Heart right ventricle (tissue), 16 donors: ENCODE measurements at regions not wholly inside any gene's neighbourhood (a gene's known extent, or its start where the extent isn't known, plus 50 kb on each side); places are given as distances from the start of the nearest gene placed in this dataset.

ENCODE experiments used
- ATAC-seq, 8 donors: fragments of 200-7000 bp; cut with Tn5 transposase; one replicate each; pipeline ENCODE4 v1.9.1; 2020; ENCODE audit warnings: mild to moderate bottlenecking in 8 of 8, moderate library complexity in 8 of 8, moderate number of reproducible peaks in 1 of 8
- DNase-seq, 2 donors: peaks; one replicate each; pipeline ENCODE4 v3.0.0-alpha.2; 2020
- H3K27ac ChIP-seq, 10 donors: fragments of 200-600 bp; sonication (generic) in 2 of 10; one replicate each; pipeline versions ENCODE4 v1.5.0 to v1.8.0; 2020 to 2022; ENCODE audit warnings: mild to moderate bottlenecking in 3 of 10
- H3K27me3 ChIP-seq, 7 donors: fragments of 200-600 bp; one replicate each; pipeline ENCODE4 v1.8.0; 2021 to 2022; ENCODE audit warnings: mild to moderate bottlenecking in 2 of 7
- H3K36me3 ChIP-seq, 9 donors: fragments of 200-600 bp; sonication (generic) in 1 of 9; one replicate each; pipeline versions ENCODE4 v1.5.0 to v1.8.0; 2020 to 2022; ENCODE audit warnings: mild to moderate bottlenecking in 2 of 9
- H3K4me1 ChIP-seq, 9 donors: fragments of 200-600 bp; sonication (generic) in 1 of 9; one replicate each; pipeline versions ENCODE4 v1.5.0 to v1.8.0; 2020 to 2022; ENCODE audit warnings: mild to moderate bottlenecking in 4 of 9
- H3K4me3 ChIP-seq, 10 donors: fragments of 200-600 bp; sonication (generic) in 2 of 10; one replicate each; pipeline versions ENCODE4 v1.5.0 to v1.8.0; 2020 to 2022; ENCODE audit warnings: mild to moderate bottlenecking in 7 of 10, moderate library complexity in 2 of 10
- H3K9me3 ChIP-seq, 11 donors: fragments of 200-600 bp in 10 of 11; sonication (generic) in 2 of 11; one replicate each; pipeline versions ENCODE4 v1.5.0 to v1.8.0; 2013 to 2022; ENCODE audit warnings: mild to moderate bottlenecking in 2 of 11, control low read depth in 1 of 11, moderate library complexity in 1 of 11
- CTCF ChIP-seq, 9 donors: fragments of 200-600 bp; sonication (generic) in 2 of 9; IDR thresholded peaks; one replicate each; pipeline versions ENCODE4 v1.5.0 to v1.8.0; 2021 to 2022; ENCODE audit warnings: antibody characterized with exemption in 9 of 9, mild to moderate bottlenecking in 5 of 9, moderate library complexity in 1 of 9
- WGBS, 2 donors: extraction: QIAGEN DNeasy Blood & Tissue Kit; methylation state at CpG; one replicate each; pipeline ENCODE4 v1.1.7; 2013; ENCODE audit warnings: inconsistent platforms in 1 of 2; 5-methylcytosine and 5-hydroxymethylcytosine counted together
- intact Hi-C, 10 donors: fragments of 100-400 bp; cut with DNase I; formaldehyde crosslinking; loops; one replicate each; pipeline versions ENCODE4 v1.11.1 to v1.14.2; 2022
- donor health status: Arrhythmogenic right ventricular cardiomyopathy.
- donor health status: ischemic (EF 13 %, LVEDD 7.1; RV severe dilation, severe dysfunction).
- donor health status: healthy with polysubstance abuse.
- donor health status: DM: no; HTN: yes; CAD: no.
- donor health status: DM: no; HTN: no; CAD: no.
- donor health status: ischemic (EF 25% LVEDD 6.9; RV normal size, moderate dysfunction).
- donor health status: ischemic (EF 25% LVEDD 5.7; RV mildly dilated, moderate dysfunction).
- donor health status: healthy.
- donor health status: DM: yes; HTN: yes; CAD: no.
- donor health status: Ischemic cardiomyopathy.
- donor health status: ischemic (EF 35%, LVEDD 5.7; RV mildly dilated, moderate dysfunction).
- donor health status: nonischemic (EF 11% LVEDD 7.7; RV severe dilation, severe dysfunction).
- donor health status: DM: yes; HTN: yes; CAD: no.
- donor health status: PGD.
- donor health status: ischemic (EF 29% LVEDD 5.4; RV normal size, mild dysfunction).
- donor health status: nonischemic (EF 23%, LVEDD 6.1; RV moderate dilation, normal function).

GRCh38 chr2:134135793-134136192, 118.1 kb upstream of the MGAT5 start:
- intact Hi-C loops, result loop anchor here in 4 of 10 donors (5.0 to 10.0 kb wide), 3 partner anchors 37 to 72 kb away; no protein-coding TSS in a partner anchor
- whole genome bisulfite sequencing, 2 donors, result 59 to 79% methylated on average over 2 of the region's 2 CpGs
- peaks cover 7 to 98% (median 86%) of the 10 kb centered on the region in 9 donors for H3K4me1 ChIP-seq

GRCh38 chr2:134136731-134137130, 117.1 kb upstream of the MGAT5 start:
- Histone ChIP-seq H3K27me3 (no peaks in the 10 kb centered on the region), H3K4me1 (peaks cover 7 to 100% (median 95%) of the 10 kb centered on the region in 9 donors), H3K4me3 (peak overlapping the region in 8 of 10 donors; percentile 5 to 39 (median 24)), H3K27ac (peak overlapping the region in 9 of 10 donors; percentile 48 to 85 (median 80)), H3K36me3 (no peaks in the 10 kb centered on the region), H3K9me3 (no peaks in the 10 kb centered on the region)
- ATAC-seq (peak in 4 of 8 donors; percentile 18 to 40 (median 34)), DNase-seq (no peak)
- 0 to 3% methylated on average over 2 of the region's 2 CpGs for WGBS, 2 donors
- TF ChIP-seq CTCF (IDR thresholded peaks at IDR 0.05), result no peak
- intact Hi-C loops, result loop anchor here in 4 of 10 donors (5.0 to 10.0 kb wide), 3 partner anchors 36 to 71 kb away; no protein-coding TSS in a partner anchor

More at GRCh38 chr2:134135793-134136192, 118.1 kb upstream of the MGAT5 start:
- no peak for DNase-seq
- Histone ChIP-seq H3K4me3 (no peak overlapping the region), H3K36me3 (peaks cover 0 to 3% (median 0%) of the 10 kb centered on the region in 9 donors), H3K27me3 (no peaks in the 10 kb centered on the region), H3K27ac (peak overlapping the region in 5 of 10 donors; percentile 75 to 82 (median 80)), H3K9me3 (no peaks in the 10 kb centered on the region)
- ATAC-seq, result no peak
- no peak for TF ChIP-seq CTCF (IDR thresholded peaks at IDR 0.05)

GRCh38 chr2:134137182-134137611, 116.7 kb upstream of the MGAT5 start:
- Histone ChIP-seq H3K9me3 (no peaks in the 10 kb centered on the region), H3K27ac (peak overlapping the region in 9 of 10 donors; percentile 48 to 85 (median 80)), H3K4me3 (peak overlapping the region in 8 of 10 donors; percentile 5 to 39 (median 24)), H3K36me3 (no peaks in the 10 kb centered on the region), H3K4me1 (peaks cover 7 to 100% (median 95%) of the 10 kb centered on the region in 9 donors), H3K27me3 (no peaks in the 10 kb centered on the region)
- ATAC-seq (peak; percentile 48 to 90 (median 68)), DNase-seq (peak in 1 of 2 donors; percentile 47)
- intact Hi-C loops, result loop anchor here in 4 of 10 donors (5.0 to 10.0 kb wide), 3 partner anchors 35 to 70 kb away; no protein-coding TSS in a partner anchor
- peak in 1 of 9 donors; percentile 6 for TF ChIP-seq CTCF (IDR thresholded peaks at IDR 0.05)
- WGBS, 2 donors, result 2 to 3% methylated on average over 5 of the region's 5 CpGs

- ATAC-seq, result no peak
- no peak for TF ChIP-seq CTCF (IDR thresholded peaks at IDR 0.05)
- 73 to 86% methylated on average over 2 of the region's 2 CpGs for WGBS, 2 donors
- peak overlapping the region in 4 of 10 donors; percentile 20 to 39 (median 29) for H3K4me3 ChIP-seq
- H3K27ac ChIP-seq, result peak overlapping the region in 9 of 10 donors; percentile 48 to 85 (median 80)
- intact Hi-C loops, result loop anchor here in 4 of 10 donors (5.0 to 10.0 kb wide), 3 partner anchors 34 to 69 kb away; no protein-coding TSS in a partner anchor
- H3K4me1 ChIP-seq, result peaks cover 7 to 100% (median 94%) of the 10 kb centered on the region in 9 donors
- no peaks in the 10 kb centered on the region for H3K36me3 ChIP-seq
- H3K9me3 ChIP-seq, result no peaks in the 10 kb centered on the region
- DNase-seq, result no peak
- H3K27me3 ChIP-seq, result no peaks in the 10 kb centered on the region
Measured at GRCh38 chr2:134138115-134138514, 115.8 kb upstream of the MGAT5 start.
